ENCODE measurements at regions not wholly inside any gene's neighbourhood (a gene's known extent, or its start where the extent isn't known, plus 50 kb on each side); places are given as distances from the start of the nearest gene placed in this dataset.
"Not testable (repeated sequence)": the region's sequence is repeated elsewhere in the genome, so short reads cannot be mapped to it uniquely, and the experiment has no call there.

DNA sequence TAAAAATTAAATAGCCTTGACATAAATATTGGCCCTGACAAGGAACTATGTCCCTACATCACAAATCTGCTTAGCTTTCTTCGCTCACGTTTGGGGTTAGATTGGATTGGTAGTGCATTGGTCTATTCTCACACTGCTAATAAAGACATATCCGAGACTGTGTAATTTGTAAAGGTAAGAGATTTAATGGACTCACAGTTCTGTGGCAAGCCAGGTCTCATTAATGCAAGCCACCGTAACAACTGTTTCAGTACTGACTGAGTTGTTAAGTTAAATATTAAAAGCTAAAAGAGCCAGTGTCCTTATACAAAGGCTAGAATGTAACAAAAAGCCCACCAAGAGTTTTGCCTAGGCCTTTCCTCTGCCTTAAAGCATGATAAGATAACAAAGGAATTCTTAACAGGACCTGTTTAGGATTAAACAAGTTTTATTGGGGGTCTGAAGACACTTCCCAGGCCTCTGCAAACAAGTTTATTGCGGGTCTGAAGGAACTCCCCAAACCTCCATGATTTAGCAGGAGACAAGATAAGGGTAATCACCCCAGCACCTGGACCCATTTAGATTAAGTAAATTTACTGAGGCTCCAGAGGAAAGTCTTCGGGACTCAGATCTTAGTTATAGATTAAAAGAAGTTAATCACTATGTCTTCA lies 88.2 kb upstream of the PTGDR start:
- TF ChIP-seq CTCF (IDR thresholded peaks at IDR 0.05; ENCODE audit: extremely low read depth, insufficient read depth, missing control alignments), result no peak
- in situ Hi-C loops (cut with MboI; ENCODE audit: low pct_unique_long_range_greater_than_20kb, low sequenced_read_pairs, unreplicated experiment), result no loop called here

GRCh38 chr14:52175982-52176502 lies 91.5 kb upstream of the PTGDR start:
- in situ Hi-C loops (cut with MboI; ENCODE audit: low pct_unique_long_range_greater_than_20kb, low sequenced_read_pairs, unreplicated experiment), result no loop called here
- no peak for TF ChIP-seq CTCF (IDR thresholded peaks at IDR 0.05; ENCODE audit: extremely low read depth, insufficient read depth, missing control alignments)
- no peak for DNase-seq (ENCODE audit: low spot score)

More for the DNA sequence above, 88.2 kb upstream of the PTGDR start:
- DNase-seq (ENCODE audit: low spot score), result no peak

- DNase-seq (ENCODE audit: low spot score); in situ Hi-C loops (cut with MboI; ENCODE audit: low pct_unique_long_range_greater_than_20kb, low sequenced_read_pairs, unreplicated experiment): not testable (repeated sequence)
Measured at GRCh38 chr14:52171932-52172331, 95.6 kb upstream of the PTGDR start.

- no peak for TF ChIP-seq CTCF (IDR thresholded peaks at IDR 0.05; ENCODE audit: extremely low read depth, insufficient read depth, missing control alignments)
- no peak for DNase-seq (ENCODE audit: low spot score)
- in situ Hi-C loops (cut with MboI; ENCODE audit: low pct_unique_long_range_greater_than_20kb, low sequenced_read_pairs, unreplicated experiment), result no loop called here
Measured at GRCh38 chr14:52166822-52167221, 98.0 kb upstream of the NID2 start.

- in situ Hi-C loops (cut with MboI; ENCODE audit: low pct_unique_long_range_greater_than_20kb, low sequenced_read_pairs, unreplicated experiment), result no loop called here
- DNase-seq (ENCODE audit: low spot score), result no peak
- TF ChIP-seq CTCF (IDR thresholded peaks at IDR 0.05; ENCODE audit: extremely low read depth, insufficient read depth, missing control alignments), result no peak
Measured at GRCh38 chr14:52155651-52156213, 86.9 kb upstream of the NID2 start.

DNA sequence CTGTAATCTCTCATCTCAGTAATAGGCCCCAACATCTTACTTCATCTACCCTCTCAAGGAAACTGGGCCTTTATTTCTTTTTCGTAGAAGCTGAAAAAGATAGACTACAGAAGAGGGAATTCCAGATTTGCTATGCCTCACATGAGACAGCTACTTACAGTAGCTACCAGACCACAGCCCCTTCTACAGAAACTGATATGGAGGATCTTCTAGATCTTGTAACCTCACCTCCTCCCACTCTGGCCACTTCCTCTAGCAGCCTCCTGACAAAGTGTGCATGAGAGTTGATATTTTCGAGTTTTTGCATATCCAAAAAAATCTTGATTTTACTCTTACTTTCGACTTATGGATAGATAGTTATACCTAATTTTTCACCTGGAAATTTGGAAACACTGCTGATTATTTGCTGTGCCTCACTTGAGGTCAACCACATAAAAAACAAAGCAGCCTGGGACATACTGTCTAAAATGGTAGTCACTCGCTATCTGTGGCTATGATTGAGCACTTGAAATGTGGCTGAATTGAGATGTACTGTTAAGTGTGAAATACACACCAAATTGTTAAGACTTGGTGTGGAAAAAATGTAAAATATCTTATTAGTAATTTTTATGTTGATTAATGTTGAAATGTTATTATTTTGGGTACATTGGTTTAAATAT lies 86.3 kb upstream of the NID2 start:
- TF ChIP-seq CTCF (IDR thresholded peaks at IDR 0.05; ENCODE audit: extremely low read depth, insufficient read depth, missing control alignments), result no peak
- in situ Hi-C loops (cut with MboI; ENCODE audit: low pct_unique_long_range_greater_than_20kb, low sequenced_read_pairs, unreplicated experiment), result no loop called here

GRCh38 chr14:52153939-52154338 lies 85.1 kb upstream of the NID2 start:
- in situ Hi-C loops (cut with MboI; ENCODE audit: low pct_unique_long_range_greater_than_20kb, low sequenced_read_pairs, unreplicated experiment), result no loop called here
- TF ChIP-seq CTCF (IDR thresholded peaks at IDR 0.05; ENCODE audit: extremely low read depth, insufficient read depth, missing control alignments), result no peak
- DNase-seq (ENCODE audit: low spot score), result no peak

More for the DNA sequence above, 86.3 kb upstream of the NID2 start:
- DNase-seq (ENCODE audit: low spot score), result no peak
